NCI-H1417 (cell line): ENCODE measurements at regions not wholly inside any gene's neighbourhood (a gene's known extent, or its start where the extent isn't known, plus 50 kb on each side); places are given as distances from the start of the nearest gene placed in this dataset.

ENCODE experiments used
- DNase-seq, 3 experiments: peaks; one replicate each; lab custom pipeline; 2025; lab: John Stamatoyannopoulos, UW

GRCh38 chr4:146998157-146998556 is 52.5 kb upstream of the TTC29 start:
- no peak for DNase-seq

GRCh38 chr4:147003956-147004809 is 58.5 kb upstream of the TTC29 start:
- no peak for DNase-seq

DNA sequence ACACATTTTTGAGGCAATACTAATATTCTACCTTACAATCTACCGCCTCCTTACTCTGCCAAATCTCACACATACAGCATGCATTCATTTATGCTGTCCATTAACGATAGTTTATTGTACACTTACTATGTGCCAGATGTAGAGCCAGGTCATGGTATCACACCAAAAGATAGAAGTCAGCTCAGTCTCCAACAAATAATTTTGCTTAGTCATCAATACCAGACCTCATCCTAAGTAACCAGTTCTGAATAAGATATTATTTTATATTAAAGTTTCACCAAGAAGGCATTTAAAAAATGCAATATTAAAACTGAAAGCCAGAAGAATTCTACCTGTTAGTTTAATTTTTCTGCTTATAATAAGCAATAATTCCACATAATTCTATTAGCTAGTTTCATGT is 60.6 kb upstream of the TTC29 start:
- no peak for DNase-seq

GRCh38 chr4:147009875-147010274 is 64.2 kb upstream of the TTC29 start:
- no peak for DNase-seq

- peak in 1 of 3 experiments; percentile 55 for DNase-seq
Measured at GRCh38 chr4:147011411-147011810, 65.7 kb upstream of the TTC29 start.

DNA sequence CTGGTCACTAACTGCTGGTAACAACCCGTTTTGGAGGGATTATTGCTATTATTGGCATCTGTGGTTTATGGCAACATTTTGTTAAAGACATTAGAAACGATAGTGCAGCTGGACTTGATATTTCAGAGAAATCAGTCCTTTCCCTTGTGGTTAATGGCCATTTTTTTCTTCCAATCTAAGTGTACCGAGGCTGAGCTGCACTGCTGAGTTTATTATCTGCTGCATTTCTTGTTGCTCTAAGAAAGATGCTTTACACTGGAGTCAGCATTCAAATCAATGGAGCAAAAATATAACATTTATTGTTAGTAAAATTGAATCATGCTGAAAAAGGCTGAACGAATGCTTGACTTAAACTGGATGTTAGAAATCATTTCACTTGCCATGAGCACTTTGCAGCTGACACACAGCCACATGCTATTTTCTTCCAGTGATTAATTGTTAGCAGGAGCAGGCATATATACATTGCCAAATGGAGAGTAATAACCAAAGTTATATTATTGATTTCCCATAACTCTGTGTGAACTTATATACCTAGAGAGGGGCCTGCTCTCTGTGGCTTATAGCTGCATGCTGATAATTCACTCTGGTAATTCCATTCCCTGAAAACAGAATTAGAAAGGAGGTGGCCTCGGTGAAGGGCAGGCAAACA is 66.5 kb upstream of the TTC29 start:
- peak in 1 of 3 experiments; percentile 47 for DNase-seq

GRCh38 chr4:147014946-147015345 is 69.3 kb upstream of the TTC29 start:
- no peak for DNase-seq

- DNase-seq, result peak in 1 of 3 experiments; percentile 49
Measured at GRCh38 chr4:147015491-147015890, 69.8 kb upstream of the TTC29 start.

- DNase-seq, result no peak
Measured at GRCh38 chr4:147017081-147017480, 71.4 kb upstream of the TTC29 start.

DNA sequence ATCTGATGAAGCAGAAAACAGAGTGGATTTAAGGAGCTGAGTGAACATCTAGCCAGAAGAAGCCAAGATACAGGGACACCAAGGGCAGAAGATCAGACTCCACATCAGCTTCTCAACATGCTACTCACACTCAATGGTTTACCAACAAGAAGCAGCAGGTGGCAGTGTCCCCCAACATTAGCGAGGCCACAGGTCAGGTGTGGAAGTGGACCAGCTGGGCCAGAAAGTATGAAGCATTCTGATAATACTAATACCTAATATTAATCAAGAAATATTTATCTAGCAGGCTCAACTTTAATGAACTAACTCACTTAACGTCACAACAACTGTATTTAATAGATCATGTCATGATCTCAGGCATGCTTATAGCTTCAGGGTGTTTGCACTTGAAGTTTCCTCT is 73.4 kb upstream of the TTC29 start:
- DNase-seq, result peak; percentile 30 to 83 (median 56)

DNA sequence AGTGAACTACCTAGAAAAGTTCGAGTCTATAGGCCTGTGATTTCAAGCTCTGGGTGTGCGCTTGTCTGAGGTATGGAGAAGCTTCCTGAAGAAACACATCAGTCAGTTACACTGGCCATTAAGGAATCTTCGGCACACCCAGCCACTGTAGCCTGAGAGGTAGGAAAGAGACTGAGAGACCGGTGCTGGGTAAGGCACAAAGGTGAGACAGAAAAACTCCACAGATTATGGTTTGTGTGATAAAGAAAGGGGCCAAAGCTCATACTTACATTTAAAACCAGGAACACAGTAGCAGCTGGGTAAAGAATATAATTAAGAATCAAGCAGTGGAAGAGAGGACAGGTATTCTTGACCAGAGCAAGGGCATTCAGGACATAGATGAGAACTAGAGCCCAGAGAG is 74.8 kb upstream of the TTC29 start:
- DNase-seq, result no peak

- DNase-seq, result no peak
Measured at GRCh38 chr4:147025042-147025441, 79.4 kb upstream of the TTC29 start.

- peak; percentile 56 to 88 (median 84) for DNase-seq
Measured at GRCh38 chr4:147029296-147029695, 83.6 kb upstream of the TTC29 start.

- no peak for DNase-seq
Measured at GRCh38 chr4:147034372-147034771, 88.7 kb upstream of the TTC29 start.

DNA sequence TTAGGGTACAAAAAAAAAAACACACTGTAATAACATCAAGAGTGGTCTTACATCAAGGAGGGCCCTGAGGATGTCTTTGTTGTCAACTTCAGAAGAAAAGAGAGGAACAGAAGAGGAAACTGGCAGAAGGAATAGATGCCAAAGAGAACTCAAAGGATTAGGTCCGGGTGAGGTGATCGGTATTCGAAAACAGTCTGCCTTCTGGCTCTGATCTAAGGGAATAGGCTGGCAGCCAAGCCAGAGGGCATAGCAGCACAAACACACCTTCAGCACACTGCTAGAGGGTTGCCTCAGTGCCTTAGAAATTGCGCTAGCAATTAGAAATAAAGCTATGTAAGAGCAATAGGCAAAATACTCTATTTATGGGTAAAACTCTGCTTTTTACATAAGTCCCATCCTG is 91.4 kb upstream of the TTC29 start:
- no peak for DNase-seq

DNA sequence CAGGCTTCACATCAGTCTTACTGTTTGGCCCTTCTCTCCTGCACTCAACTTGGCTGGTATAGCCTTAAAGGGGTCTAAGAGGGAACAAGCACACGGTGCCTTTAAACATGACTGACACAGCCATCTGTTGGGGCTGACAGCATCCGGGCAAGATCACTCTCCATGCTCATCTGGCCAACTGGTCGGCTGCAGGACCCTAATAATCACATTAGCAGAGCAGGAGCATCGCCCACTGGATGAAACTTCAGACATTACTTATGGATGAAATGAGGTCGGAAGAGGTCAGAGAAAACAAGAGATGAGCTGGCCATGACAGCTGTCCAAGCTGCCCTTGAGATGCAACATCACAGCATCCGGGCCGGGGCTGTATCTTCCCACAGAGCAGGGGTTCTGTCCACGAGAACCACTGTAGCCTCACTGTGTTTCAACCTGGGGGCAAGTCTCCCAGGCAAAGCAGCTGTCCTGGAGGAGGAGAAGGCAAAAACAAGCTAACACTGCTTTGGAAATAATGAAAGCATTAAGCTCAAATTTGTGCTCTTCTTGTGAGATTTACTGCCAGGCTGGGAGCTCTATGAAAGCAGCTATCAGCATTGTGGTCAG is 94.4 kb upstream of the TTC29 start:
- no peak for DNase-seq

DNA sequence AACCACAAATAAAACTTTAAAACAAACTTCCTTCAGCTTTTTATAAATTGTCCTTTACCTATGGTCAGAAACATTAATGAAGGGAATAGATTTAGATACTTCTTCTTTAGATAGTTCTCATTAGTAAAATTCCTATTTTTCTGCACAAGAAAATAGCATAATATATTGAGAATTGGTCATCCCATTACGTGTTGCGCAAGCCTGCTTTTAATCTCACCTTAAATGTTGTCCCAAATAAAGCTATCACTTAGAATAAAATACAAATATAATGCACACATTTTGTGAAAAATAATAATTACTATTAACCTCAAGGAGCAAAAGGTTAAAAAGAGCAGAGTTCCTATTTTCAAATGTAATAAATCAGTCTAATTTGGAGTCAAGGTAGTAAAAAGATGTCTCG is 95.2 kb upstream of the TTC29 start:
- no peak for DNase-seq

GRCh38 chr4:147041376-147041775 is 95.7 kb upstream of the TTC29 start:
- no peak for DNase-seq

DNA sequence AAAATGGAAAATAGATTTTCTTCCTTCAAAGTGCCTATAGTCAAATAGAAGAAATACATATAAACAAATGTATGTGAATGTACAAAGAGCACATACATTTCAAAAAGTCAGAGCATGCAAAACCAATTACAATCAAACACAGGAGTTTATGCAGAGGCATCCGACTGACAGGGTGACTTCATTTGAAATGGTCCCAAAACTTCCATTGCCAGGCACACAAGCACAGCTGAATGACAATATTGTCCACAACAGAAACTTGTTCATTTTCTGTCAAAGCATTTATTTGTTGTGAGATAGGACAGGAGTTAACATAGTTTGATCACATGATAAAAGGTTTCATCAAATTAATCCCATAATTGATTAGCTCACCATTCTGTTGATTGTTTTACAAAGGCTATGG is 96.4 kb upstream of the TTC29 start:
- DNase-seq, result no peak

DNA sequence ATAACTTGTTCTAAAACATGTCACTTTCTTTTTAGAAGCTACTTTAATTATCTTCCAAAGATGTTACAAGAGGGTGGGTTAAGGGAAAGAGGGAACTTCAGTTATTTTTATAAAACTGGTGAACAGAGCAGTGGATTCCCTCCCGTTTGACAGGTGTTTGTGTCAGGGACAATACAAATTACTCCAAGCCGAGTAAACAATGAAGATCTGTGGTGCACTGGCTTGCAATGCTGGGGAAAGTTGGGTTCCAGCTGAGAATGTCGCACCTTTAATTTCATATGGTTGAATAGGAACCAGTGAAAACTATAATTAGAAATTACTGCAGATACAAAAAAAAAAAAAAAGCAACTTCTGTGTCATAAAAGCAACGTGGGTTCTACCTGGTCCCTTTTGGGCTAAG is 98.6 kb upstream of the TTC29 start:
- peak in 2 of 3 experiments; percentile 61 to 89 for DNase-seq

GRCh38 chr4:147049946-147050345 is 104.3 kb upstream of the TTC29 start:
- peak in 1 of 3 experiments; percentile 56 for DNase-seq

DNA sequence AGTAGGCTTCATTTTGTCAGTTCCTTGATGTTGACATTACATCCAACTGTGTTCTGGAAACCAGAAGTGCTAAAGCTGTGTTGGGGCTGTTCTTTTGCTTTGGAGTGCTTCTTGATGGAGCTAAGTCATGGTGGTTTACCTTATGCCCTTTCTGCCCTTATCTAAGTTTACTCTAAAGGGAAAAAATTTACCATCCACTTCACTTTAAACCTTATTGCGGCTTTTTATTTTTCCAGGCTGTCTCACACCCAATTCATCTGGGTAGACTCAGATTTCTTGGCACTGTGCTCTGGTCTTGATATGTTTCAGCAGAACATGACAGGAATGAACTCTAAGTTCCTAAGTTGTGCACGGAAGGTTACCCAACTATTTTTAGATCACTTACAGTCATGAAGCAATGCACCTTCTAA is 104.7 kb upstream of the TTC29 start:
- peak in 1 of 3 experiments; percentile 50 for DNase-seq

DNA sequence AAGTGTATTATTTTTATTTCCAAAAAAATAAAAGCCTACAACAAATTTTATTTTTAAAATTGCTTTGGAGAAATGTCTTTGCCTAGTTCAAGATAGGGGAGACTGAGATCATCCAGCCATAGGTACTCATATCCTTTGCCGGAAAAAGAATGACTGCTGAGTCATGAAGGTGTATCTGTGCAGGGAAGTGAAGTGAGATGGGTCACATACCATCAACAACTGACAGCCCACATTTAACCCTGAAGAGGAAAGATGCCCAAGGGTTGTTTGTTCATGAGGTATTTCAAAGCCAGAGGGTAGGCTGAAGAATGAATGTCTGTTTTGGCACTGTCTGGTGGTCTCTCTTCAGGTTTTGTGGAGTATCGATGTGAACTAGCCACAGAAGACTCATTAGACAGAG is 106.7 kb upstream of the TTC29 start:
- DNase-seq, result no peak
